ENCODE measurements at regions not wholly inside any gene's neighbourhood (a gene's known extent, or its start where the extent isn't known, plus 50 kb on each side); places are given as distances from the start of the nearest gene placed in this dataset.

- TF ChIP-seq POLR2AphosphoS5 (IDR thresholded peaks at IDR 0.05) (no peak), CTCF (IDR thresholded peaks at IDR 0.05) (no peak), POLR2A (IDR thresholded peaks at IDR 0.05) (no peak)
Measured at GRCh38 chr3:150346981-150347863, 60.9 kb upstream of the TSC22D2 start.
